Activated T-cell treated with anti-CD3 and anti-CD28 coated beads, Interleukin-2, amount 50 U/mL, for 48 hours (primary cell): ENCODE measurements at regions not wholly inside any gene's neighbourhood (a gene's known extent, or its start where the extent isn't known, plus 50 kb on each side); places are given as distances from the start of the nearest gene placed in this dataset.

Experiments
- DNase-seq, 2 experiments: peaks; one replicate each; pipeline ENCODE4 v3.0.0-alpha.2; 2020

- no peak for DNase-seq
Observed at GRCh38 chr16:64823481-64824075, 298.3 kb downstream of the CDH11 start.

DNA sequence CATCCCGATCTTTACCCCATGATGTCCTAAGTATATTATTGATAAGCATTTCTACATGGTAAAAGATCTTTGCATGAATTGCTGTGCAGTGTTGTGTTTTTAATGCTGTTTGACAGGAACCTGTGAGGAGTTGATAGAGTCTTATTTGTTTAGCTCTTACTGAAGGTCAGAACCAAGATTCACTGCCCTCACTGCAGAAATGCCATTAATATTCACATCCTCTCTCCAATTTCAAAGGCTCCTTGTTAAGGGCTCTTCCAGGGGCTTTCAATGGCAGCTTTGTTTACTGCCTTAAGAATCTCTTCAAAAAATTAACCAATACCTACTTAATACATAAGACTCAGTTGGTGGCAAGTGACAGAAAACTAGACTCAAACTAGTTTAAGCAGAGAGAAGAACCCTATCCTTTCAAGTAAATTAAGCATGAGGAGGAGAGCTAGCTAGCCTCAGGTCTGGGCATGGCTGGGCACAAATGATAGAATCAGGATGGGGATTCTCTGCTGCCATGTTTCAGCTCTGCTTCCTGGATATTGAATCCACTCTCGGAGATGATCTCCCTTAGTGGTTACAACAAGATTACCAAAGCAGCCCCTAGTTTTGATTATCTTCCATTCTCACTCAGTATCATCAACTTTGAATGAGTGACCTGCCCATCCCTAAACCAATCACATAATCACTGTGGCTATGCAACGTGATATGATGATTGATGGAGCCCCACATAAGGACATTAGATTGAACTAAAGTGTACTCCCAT is 311.8 kb downstream of the CDH11 start:
- no peak for DNase-seq

DNA sequence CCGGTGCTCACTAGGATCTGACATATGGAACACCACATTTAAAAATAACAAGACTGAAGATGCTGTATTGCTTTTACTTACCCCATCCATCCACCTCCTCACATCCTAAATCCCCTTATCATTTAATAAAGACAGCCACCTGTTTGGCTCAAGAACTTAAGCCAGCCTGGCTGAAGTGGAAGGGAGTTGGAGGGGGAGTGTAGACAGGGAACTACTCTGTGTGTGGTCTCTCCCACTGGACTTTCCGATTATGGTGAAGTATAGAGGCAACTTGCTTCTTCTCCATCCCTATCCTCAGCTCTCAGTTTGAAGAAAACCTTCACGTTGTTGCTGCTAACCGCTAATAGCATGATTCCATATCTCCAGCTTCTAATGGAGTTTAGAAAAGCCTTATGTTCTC is 313.4 kb downstream of the CDH11 start:
- no peak for DNase-seq

GRCh38 chr16:64791756-64792155 is 330.1 kb downstream of the CDH11 start:
- no peak for DNase-seq

- no peak for DNase-seq
Observed at GRCh38 chr16:64784635-64785034, 337.2 kb downstream of the CDH11 start.

GRCh38 chr16:64782484-64782883 is 339.4 kb downstream of the CDH11 start:
- no peak for DNase-seq

- no peak for DNase-seq
Observed at GRCh38 chr16:64780445-64780844, 341.4 kb downstream of the CDH11 start.

- DNase-seq: no peak
Observed at GRCh38 chr16:64778777-64779176, 343.1 kb downstream of the CDH11 start.

DNA sequence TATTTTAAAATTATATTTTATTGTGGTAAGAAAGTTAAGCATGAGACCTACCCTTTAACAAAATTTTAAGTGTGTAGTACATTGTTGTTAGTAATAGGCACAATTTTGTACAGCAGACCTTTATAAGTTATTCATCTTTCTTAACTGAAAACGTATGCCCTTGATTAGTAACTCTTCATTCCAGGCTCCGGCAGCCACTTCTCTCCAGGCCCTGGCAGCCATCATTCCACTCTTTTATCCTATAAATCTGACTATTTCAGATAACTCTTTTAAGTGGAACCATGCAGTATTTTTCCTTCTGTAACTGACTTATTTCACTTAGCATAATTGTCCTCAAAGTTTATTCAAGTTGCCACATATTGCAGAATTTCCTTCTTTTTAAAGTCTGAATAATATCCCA is 348.2 kb downstream of the CDH11 start:
- DNase-seq: no peak

GRCh38 chr16:64773184-64773583 is 348.7 kb downstream of the CDH11 start:
- DNase-seq: no peak

- DNase-seq: no peak
Observed at GRCh38 chr16:64771273-64771672, 350.6 kb downstream of the CDH11 start.

DNA sequence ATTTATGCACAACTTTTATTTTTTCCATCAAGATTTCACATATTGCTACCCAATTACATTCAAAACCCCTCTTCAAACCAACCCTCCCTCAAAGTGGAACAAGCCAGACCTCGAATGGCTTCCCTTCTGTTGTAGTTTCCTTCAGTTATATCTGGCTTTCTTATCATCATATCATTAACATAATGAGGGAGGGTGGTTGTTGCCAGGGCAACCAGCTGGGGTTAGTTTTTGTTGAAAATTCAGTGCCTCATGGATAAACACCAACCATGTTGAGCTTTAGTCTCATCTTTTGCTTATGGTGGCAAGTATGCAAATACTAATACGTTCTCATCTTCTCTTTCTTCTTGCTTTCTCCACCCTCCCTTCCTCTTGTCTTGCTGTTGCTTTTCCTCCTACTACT is 359.7 kb downstream of the CDH11 start:
- no peak for DNase-seq

- DNase-seq: no peak
Observed at GRCh38 chr16:64754279-64754678, 367.6 kb downstream of the CDH11 start.

- DNase-seq: no peak
Observed at GRCh38 chr16:64751906-64752305, 370.0 kb downstream of the CDH11 start.

DNA sequence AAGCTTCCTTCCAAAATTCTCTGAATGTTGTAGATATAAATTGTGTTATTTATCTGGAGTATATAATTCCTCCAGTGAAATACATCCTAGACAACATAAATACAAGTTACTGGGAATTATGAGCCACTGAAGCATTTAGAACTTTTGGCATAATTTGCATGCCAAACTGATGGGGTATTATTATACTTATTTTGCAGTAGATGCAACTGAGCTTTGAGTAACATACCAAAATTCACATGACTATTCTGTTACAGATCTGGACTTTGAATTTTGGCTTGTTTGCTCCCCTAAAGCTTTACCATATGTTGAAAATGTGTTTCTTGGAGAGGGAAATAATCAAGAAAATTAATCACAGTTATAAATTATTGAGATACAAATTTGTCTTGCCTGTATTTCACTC is 372.5 kb downstream of the CDH11 start:
- DNase-seq: no peak

DNA sequence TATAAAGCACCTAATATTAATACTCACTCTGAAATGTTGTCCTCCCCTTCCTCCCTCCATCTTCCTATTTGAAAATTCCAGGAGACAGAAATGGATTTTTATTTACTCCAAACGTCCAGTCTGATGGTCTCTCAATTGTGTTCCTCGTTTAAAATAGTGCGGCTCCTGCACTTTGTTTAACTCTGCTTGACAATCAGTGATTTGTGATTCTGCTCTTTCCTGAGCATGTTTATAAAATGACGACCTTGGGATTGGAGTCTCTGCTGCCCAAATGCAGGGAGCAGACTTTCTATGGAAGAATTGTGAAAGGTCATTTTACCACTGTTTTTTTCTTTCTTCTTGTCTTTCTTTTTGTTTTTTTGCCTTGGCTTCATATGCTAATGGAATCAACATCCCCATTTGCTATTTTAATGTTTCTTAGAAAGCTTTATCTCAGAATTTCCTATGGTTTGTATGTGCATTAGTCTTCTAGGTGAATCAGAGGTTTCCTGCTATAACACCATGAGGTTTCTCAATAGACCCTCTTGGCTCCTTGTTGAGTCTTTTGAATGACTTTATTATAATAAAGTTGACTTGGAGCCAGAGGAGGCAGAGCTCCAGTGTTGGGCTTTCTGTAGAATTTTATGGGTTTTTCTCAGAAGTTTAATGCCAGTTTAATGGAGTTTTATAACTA is 376.5 kb downstream of the CDH11 start:
- no peak for DNase-seq

GRCh38 chr16:64742455-64743223 is 379.2 kb downstream of the CDH11 start:
- DNase-seq: no peak

DNA sequence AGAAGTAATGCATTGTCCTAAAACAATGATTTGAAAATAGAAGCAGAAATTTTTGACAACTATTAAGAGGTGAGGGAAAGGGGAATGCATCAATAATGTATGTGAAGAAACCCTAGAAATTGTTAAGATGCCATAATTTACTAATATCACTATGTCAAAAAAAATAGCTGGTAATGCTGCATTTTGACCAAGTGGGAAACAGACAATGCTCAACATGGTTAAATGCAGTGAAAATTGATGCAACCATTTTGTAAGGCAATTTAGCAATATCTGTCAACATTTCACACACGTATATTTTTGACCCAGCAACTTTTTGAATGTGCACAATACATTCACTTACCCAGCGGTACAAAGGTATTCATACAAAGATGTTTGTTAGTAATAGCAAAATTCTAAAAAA is 381.6 kb downstream of the CDH11 start:
- no peak for DNase-seq

DNA sequence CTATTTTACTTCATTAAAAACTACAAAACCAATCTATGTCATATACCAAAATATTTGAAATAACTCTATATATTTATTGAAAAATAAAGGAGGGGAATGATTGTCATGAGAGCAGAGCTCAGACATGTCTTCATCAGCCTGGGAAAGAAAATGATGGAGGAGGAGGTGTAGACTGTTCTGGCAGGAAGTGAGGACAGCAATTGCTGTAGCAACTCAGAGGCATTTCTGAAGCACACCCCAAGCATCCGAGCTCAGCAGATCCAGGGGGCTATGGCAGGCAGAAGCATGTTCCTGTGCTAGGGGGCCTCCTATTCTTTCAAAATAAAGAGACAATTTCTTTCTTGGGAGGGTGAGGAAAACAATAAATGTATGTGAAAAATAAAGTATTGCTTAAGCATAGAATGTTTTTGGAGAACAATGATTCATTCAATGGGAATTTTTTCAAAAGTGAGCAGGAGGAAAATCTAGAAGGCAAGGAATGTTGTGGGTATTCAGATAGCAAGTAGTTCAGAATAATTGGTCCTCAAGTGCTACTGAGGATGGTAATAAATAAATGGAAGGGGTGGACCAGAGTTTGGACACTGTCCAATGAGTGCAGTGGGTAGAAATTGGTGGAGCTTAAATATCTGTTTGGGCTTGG is 383.4 kb downstream of the CDH11 start:
- DNase-seq: no peak

DNA sequence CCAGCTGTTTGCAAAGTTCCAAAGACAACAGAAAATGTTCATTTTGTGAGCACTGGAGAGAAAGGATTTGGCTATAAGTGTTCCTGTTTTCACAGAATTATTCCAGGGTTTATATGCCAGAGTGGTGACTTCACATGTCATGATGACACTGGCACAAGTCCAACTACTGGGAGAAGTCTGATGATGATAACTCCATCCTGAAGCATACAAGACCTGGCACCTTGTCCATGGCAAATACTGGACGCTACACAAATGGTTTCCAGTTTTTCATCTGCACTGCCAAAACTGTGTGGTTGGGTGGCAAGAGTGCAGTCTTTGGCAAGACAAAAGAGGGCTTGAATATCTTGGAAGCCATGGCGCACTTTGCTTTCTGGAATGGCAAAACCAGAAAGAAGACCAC is 385.0 kb downstream of the CDH11 start:
- DNase-seq: no peak

DNA sequence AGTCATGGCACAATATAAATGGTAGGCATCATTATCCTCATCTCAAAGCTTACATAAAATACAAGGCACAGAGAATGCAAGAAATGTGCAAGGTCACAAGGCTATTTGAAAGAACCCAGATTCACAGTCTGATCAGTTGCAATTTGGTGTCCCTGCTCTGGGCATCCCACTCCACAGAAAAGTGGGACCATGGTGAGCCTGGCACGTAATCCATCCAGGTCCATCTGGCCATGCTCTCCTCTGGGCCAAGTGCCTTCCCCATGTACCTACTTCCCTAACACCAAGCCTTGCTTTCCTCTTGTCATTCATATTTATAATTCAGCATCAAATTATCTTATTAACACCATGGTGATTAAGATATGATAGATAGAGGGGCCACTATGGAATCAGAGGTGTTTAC is 390.0 kb downstream of the CDH11 start:
- DNase-seq: no peak

DNA sequence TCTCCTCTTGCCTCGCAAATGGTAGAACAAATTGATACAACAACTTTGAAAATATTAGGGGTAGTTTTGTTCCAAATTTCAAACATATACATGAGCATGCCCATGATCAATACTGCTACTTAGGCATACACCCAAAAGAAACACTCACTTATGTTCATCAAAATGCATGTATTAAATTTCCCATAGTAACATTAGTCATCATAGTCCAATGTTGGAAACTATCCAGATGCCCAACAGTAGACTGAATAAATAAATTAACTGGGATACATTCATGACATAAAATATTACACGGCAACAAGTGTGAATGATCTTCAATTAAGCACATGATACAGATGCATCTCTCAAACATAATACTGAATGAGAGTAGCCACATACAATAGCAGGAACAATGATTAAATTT is 391.6 kb downstream of the CDH11 start:
- no peak for DNase-seq

DNA sequence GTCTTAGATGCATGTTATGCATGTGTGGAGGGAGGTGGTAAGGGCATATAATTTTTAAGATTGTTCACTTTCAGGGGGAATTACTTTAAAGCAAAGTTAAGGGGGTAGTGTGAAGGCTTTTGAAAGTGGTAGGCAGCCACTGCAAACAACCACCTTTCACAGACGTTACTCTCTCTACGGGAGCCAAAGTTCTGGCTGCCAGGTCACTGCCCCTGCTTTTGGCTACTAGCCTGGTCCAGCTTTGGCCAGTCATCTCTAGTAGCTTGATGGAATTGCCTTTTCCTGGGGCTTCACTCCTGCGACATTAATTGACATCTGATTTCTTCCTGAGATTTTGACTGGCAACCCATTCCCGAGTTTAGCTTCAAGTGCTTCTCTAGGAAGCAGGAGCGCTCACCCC is 397.5 kb downstream of the CDH11 start:
- no peak for DNase-seq
